ENCODE measurements at regions not wholly inside any gene's neighbourhood (a gene's known extent, or its start where the extent isn't known, plus 50 kb on each side); places are given as distances from the start of the nearest gene placed in this dataset.

GRCh38 chr4:175198056-175198455, 279.9 kb downstream of the ADAM29 start:
- Mint-ChIP-seq H3K27ac (ENCODE audit: unreplicated experiment) (no peak overlapping the region), H3K27me3 (ENCODE audit: low read depth) (no peaks in the 10 kb centered on the region), H3K9me3 (no peaks in the 10 kb centered on the region), H3K36me3 (ENCODE audit: low read depth) (no peaks in the 10 kb centered on the region), H3K4me1 (no peaks in the 10 kb centered on the region), H3K4me3 (no peak overlapping the region)
- TF ChIP-seq CTCF (conservative IDR thresholded peaks at IDR 0.05) = no peak
- no peak for DNase-seq (ENCODE audit: low read depth, low spot score)

- Mint-ChIP-seq H3K4me1 (no peaks in the 10 kb centered on the region), H3K27me3 (ENCODE audit: low read depth) (no peaks in the 10 kb centered on the region), H3K9me3 (peaks cover 4% of the 10 kb centered on the region), H3K27ac (ENCODE audit: unreplicated experiment) (no peak overlapping the region), H3K4me3 (no peak overlapping the region), H3K36me3 (ENCODE audit: low read depth) (no peaks in the 10 kb centered on the region)
- no peak for DNase-seq (ENCODE audit: low read depth, low spot score)
- TF ChIP-seq CTCF (conservative IDR thresholded peaks at IDR 0.05) = no peak
Observed at GRCh38 chr4:175215208-175215607, 297.1 kb downstream of the ADAM29 start.

GRCh38 chr4:175215657-175216056, 297.5 kb downstream of the ADAM29 start:
- Mint-ChIP-seq H3K27me3 (ENCODE audit: low read depth) (no peaks in the 10 kb centered on the region), H3K9me3 (peaks cover 4% of the 10 kb centered on the region), H3K27ac (ENCODE audit: unreplicated experiment) (no peak overlapping the region), H3K4me1 (no peaks in the 10 kb centered on the region), H3K36me3 (ENCODE audit: low read depth) (no peaks in the 10 kb centered on the region), H3K4me3 (no peak overlapping the region)
- no peak for TF ChIP-seq CTCF (conservative IDR thresholded peaks at IDR 0.05)
- no peak for DNase-seq (ENCODE audit: low read depth, low spot score)

- Mint-ChIP-seq H3K4me3 (no peak overlapping the region), H3K9me3 (no peaks in the 10 kb centered on the region), H3K36me3 (ENCODE audit: low read depth) (no peaks in the 10 kb centered on the region), H3K27ac (ENCODE audit: unreplicated experiment) (no peak overlapping the region), H3K4me1 (no peaks in the 10 kb centered on the region), H3K27me3 (ENCODE audit: low read depth) (no peaks in the 10 kb centered on the region)
- TF ChIP-seq CTCF (conservative IDR thresholded peaks at IDR 0.05) = no peak
- DNase-seq (ENCODE audit: low read depth, low spot score) = no peak
Observed at GRCh38 chr4:175229154-175229553, 311.0 kb downstream of the ADAM29 start.

GRCh38 chr4:175234162-175234561, 316.0 kb downstream of the ADAM29 start:
- no peak for TF ChIP-seq CTCF (conservative IDR thresholded peaks at IDR 0.05)
- Mint-ChIP-seq H3K4me1 (no peaks in the 10 kb centered on the region), H3K9me3 (no peaks in the 10 kb centered on the region), H3K27ac (ENCODE audit: unreplicated experiment) (no peak overlapping the region), H3K36me3 (ENCODE audit: low read depth) (no peaks in the 10 kb centered on the region), H3K27me3 (ENCODE audit: low read depth) (no peaks in the 10 kb centered on the region), H3K4me3 (no peak overlapping the region)
- no peak for DNase-seq (ENCODE audit: low read depth, low spot score)

Measured in neural crest cell (in vitro differentiated cells).